Fibroblast of the conjunctiva (primary cell): ENCODE measurements at regions not wholly inside any gene's neighbourhood (a gene's known extent, or its start where the extent isn't known, plus 50 kb on each side); places are given as distances from the start of the nearest gene placed in this dataset.
"Not testable (repeated sequence)": the region's sequence is repeated elsewhere in the genome, so short reads cannot be mapped to it uniquely, and the experiment has no call there.

Experiments
- DNase-seq: peaks from one replicate; pipeline ENCODE4 v3.0.0-alpha.2; 2010; ENCODE audit warnings: low read depth

- DNase-seq = no peak
Measured at GRCh38 chr6:106746652-106747051, 117.3 kb downstream of the QRSL1 start.

DNA sequence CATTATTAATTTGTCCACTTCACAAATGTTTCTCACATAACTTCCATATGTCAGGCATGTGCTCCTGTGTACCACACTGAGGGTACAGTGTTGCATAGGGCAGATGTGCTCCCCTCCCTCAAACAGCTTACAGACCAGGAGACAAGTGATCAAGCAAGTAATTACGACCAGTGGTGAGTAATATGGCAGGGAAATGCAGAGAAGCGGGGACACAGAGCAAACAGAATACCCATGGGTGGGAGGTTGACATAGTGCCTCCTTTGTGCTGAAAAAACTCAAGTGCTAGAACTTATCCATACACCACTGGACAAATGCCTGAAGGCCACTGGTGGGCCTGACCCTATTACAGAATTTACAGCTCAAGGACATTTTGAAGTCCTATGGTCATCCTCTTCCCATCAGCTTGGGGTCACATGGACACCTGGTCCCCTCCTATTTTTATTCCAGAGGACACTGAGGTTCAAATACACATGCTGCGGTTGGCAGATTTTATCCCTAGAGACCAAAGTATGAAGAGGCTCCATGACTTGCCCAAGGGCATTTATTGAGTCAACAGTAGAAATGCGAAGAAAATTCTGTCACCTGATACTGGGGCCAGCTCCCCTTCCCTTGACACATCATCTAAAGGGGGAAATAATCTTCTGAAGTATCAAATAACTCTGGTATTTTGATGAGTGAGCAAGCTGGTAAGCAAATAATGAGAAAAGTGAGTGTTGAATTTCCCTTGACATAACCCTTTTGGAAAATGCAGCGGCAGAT lies 116.6 kb downstream of the QRSL1 start:
- no peak for DNase-seq

DNA sequence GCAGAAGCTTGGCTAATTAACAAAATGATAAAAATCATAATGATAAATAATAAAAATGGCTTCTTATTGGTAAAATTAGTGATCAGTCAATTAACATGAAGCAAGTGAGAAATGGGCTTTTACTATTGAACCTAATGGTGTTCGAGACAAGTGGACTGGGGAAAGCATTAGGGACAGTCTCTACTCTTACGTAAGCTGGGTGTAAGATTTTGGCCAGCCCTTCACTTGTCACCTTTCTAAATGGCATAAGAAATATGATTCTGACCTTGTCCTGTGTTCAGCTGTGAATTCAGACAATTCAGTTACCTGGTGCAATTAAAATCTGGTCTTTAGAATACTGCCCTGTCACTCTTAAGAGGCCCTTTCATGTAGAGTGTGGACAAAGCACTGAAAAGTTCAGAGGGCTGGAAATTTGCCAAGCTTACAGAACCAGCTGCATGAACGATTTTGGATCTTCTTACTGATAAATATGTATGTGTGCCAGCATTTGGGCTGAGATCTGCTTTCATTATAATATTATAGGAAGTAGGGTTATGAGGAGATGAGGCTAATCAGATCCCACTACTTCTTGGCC lies 115.9 kb downstream of the QRSL1 start:
- DNase-seq = no peak

- DNase-seq = no peak
Measured at GRCh38 chr6:106744781-106745180, 115.4 kb downstream of the QRSL1 start.

DNA sequence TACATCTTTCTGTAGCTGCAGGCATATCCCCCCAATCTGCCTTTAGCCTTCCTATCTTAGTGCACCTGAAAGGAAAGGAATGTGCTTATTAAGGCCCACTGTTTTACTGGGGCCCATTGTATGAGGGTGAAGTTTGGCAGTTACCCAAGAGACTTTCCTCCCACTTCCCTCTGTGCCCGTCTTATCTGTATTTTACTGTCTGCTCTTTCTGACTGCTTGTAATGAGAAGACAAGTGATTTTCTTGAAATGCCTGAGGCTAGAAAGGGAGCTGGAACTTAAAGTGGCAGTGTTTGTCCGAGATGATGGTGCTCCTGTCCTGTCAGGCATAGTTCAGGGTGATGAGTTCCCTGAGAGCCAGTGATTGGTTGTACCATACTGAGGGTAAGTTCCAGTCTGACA lies 114.7 kb downstream of the QRSL1 start:
- DNase-seq = not testable (repeated sequence)

GRCh38 chr6:106743612-106744011 lies 114.2 kb downstream of the QRSL1 start:
- no peak for DNase-seq

DNA sequence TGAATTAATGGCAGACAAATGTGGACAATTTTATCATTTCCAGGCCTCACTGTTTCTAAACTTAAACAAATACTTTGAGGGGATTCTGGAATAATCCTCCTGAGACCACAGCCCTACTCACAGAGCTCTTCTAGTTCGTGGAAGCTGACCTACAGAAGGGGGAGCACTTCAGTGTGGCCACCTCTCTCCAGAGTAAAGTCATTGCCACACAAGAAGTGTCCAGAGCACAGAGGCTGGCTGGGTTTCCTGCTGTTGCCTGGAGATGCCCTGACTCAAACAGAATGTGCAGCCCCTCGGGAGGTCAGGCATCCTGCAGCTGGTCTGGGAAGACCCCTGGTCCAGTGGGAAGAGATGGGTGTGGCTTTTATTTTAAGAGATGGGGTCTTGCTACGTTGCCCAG lies 110.9 kb downstream of the QRSL1 start:
- no peak for DNase-seq

DNA sequence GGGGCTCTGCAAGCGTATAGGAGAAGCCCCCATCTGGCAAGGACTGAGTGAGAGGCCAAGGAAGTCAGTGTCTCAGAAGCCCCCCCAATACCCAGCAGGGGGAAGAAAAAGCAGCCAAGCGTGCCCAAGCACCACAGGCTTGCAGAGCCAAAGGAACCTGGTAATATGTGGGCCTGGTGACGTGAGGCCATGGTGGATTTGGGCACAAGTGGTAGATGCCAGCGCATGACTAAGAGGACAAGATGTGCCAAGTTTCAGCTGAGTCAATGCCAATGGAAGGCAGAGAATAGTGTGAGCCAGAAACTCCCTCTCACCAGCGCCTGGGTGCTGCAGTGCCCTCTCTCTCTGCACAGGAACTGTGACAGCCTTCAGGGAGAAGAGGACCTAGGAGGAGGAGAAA lies 110.0 kb downstream of the QRSL1 start:
- DNase-seq = no peak

DNA sequence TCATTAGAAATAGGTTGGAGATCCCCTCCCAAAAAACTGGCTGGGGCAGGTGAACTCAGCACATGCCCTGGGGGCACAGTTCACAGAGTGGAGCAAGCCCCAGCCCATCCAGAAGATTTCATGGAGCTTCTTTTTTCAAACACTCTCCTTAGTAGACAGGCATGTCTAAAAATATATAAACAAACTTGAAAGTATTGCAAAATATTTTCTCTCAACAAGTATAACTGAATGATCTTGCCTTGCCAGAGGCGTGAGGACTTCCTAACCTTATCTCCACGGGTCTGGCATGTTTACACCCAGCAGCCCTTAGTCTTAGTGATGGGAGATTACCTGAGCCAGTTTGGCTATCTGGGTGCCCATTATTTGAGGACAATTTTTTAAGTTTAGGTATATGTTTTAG lies 107.1 kb downstream of the QRSL1 start:
- no peak for DNase-seq

- no peak for DNase-seq
Measured at GRCh38 chr6:106735828-106736227, 106.5 kb downstream of the QRSL1 start.

GRCh38 chr6:106735136-106735633 lies 105.8 kb downstream of the QRSL1 start:
- no peak for DNase-seq

GRCh38 chr6:106733386-106733785 lies 104.0 kb downstream of the QRSL1 start:
- no peak for DNase-seq

- no peak for DNase-seq
Measured at GRCh38 chr6:106732376-106732940, 103.1 kb downstream of the QRSL1 start.

GRCh38 chr6:106731843-106732160 lies 102.4 kb downstream of the QRSL1 start:
- no peak for DNase-seq

- no peak for DNase-seq
Measured at GRCh38 chr6:106731144-106731842, 101.9 kb downstream of the QRSL1 start.

GRCh38 chr6:106730718-106731117 lies 101.3 kb downstream of the QRSL1 start:
- DNase-seq = no peak

GRCh38 chr6:106730264-106730663 lies 100.9 kb downstream of the QRSL1 start:
- DNase-seq = no peak

GRCh38 chr6:106729841-106730240 lies 100.5 kb downstream of the QRSL1 start:
- no peak for DNase-seq

DNA sequence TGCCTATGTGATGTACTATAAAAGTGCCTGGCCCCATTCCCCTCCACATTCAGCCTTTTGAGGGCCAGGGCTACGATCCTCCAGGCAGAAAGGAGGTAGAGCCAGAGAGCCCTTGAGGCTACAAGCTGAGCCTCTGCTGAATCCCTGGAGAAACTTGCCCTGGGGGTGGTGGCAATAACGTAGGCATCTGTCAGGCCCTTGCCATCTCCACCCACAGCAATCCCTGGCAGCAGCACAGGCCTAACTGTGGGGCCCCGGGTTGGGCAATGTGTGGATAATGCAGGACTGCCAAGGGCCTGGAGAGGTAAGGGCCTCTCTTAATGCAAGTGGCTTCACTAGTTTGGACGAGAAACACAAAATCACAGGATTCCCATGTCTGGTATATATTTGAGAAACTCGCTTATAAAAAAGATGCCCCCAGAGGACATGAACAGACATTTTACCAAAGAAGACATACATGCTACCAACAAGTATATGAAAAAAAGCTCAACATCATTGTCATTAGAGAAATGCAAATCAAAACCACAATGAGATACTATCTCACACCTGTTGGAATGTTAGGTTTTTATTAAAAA lies 99.0 kb downstream of the QRSL1 start:
- DNase-seq = no peak

DNA sequence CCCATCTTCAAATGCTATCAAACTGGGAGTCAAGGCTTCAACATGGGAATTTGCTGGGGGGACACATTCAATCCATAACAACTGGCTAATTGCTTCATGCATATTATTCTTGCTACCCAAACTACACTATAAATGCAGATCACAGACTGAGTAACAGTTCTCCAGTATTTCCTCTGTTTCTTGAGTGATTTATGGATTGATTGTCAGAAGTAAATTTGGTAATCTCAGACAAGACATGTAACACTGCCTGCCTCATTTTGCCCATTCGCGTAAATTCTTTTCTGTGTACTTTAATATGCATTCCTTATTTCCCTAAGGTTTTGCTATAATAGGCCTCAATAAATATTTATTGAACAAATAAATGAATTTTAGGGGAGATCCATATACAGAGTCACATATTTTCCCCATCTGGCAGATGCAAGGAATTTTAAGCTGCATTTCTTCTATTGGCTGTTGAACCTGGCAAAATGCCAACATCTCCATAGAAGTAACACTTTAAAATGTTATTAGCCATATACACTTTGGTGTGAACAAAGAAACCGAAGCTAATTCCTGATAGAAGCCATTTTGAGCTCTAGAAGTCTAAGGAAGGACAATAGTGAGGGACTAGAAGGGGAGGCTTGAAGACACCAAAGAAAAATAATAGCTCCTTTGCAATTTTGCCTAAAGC lies 98.2 kb downstream of the QRSL1 start:
- DNase-seq = no peak

DNA sequence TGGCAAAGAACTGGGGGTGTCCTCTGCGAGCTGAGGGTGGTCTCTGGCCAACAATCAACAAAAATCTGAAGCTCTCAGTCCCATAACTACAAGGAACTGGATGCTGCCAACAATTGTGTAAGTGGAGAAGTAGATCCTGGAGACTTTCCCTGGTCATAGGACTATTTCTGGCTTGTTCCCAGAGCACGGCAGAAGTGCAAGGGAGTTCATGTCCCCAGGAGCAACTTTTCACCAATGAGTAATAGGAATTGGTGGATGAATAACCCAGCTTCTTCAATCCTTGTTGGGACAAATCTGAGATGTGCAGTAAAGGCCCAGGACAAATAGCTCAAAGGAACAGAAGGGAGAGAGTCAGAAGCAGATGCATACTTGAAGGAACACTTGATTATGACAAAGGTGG lies 95.5 kb downstream of the QRSL1 start:
- no peak for DNase-seq

DNA sequence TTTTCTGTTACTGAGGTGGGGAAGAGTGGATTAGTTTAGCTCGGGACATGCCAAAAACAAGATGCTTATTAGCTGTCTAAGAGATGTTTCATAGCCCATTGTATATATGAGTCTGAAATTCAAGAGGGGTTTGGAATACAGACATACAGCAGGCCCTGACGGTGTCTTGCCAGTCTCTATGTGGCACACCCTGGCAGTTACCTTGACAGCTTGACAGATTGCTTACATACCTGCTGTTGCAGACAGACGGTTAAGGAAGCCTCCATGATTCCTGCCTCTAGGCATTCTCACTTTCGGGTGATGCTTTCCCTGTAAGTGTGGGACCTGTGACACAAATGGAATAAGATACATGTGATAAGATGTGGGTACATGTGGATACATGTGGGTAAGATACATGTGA lies 95.0 kb downstream of the QRSL1 start:
- no peak for DNase-seq
